OCI-LY1 (cell line): ENCODE measurements at regions not wholly inside any gene's neighbourhood (a gene's known extent, or its start where the extent isn't known, plus 50 kb on each side); places are given as distances from the start of the nearest gene placed in this dataset.

Experiments
- CTCF ChIP-seq: fragments of 200-600 bp; sonication (generic), shearing (Covaris generic); IDR thresholded peaks from 2 replicates; pipeline ENCODE4 v1.5.1; 2017; ENCODE audit warnings: mild to moderate bottlenecking, antibody characterized with exemption, low read length, moderate library complexity, mixed read lengths
- EZH2 ChIP-seq: fragments of 200-600 bp; sonication (generic), shearing (Covaris generic); IDR thresholded peaks from 2 replicates; pipeline ENCODE4 v1.8.0; 2017; ENCODE audit warnings: borderline replicate concordance, mixed run types, mild to moderate bottlenecking, antibody characterized with exemption, low read length, moderate library complexity, mixed read lengths

DNA sequence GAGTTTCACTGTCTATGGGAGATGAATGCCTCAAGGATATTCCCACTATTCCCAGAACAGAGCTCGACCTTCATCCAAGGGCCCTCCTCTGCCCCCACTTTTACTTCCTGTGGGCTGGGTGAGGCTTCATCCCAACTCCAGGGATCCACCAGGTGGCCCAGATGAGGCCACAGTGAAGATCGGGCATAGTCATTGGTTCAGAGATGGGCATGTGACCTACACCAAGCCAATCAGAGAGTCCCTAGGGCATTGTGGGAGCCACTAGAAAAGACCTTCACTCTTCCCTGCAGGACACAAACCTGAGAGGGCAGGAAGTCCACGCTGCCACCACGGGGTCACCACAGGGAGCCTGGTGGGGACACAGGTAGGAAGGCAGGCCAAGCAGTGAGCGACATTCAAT lies 72.9 kb upstream of the SLC22A16 start:
- TF ChIP-seq EZH2: no peak
- TF ChIP-seq CTCF: no peak
